ENCODE measurements at regions not wholly inside any gene's neighbourhood (a gene's known extent, or its start where the extent isn't known, plus 50 kb on each side); places are given as distances from the start of the nearest gene placed in this dataset.
A peak's percentile ranks its signal among the peaks of the same experiment; 100 is the strongest.
"Not testable (repeated sequence)": the region's sequence is repeated elsewhere in the genome, so short reads cannot be mapped to it uniquely, and the experiment has no call there.

DNA sequence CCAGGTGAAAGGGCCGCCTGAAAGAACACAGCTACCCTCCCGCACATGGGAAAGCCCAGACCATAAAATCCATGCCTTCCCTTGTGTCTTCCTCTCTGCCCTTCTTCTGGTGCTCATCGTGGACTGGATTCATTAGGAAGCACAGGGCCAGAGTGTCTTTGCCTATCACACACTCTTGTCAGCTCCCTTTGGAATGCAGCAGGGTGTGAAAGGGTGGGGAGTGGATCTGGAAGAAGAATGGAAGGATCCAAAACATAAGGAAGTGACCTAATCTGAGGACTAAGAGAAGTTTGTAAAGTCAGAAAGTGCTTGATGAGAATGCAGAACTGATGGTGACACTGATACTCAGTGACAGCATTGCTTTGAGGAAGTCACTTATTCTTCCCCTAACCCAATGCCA is 1147.3 kb upstream of the GOT2 start:
- no peak for DNase-seq (ENCODE audit: low read depth)

DNA sequence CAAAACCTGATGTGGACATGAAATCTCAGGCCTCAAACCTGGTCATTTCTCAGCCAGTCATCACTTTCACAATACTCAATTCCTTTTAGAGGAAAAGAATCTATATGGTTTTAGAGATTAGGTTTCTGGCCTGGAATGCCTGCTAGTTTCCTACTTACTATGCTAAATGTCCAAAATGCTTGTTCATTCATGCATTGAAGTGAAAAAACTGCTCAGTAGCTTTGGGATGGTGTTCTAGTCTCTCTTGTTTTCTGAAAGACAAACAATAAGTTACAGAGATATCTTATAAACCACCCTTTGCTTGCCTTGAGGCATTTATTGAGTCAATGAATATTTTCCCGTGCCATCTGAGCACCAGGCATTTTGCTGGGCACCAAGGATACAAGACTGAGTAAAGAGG is 1146.5 kb upstream of the GOT2 start:
- peak; percentile 45 for DNase-seq (ENCODE audit: low read depth)

DNA sequence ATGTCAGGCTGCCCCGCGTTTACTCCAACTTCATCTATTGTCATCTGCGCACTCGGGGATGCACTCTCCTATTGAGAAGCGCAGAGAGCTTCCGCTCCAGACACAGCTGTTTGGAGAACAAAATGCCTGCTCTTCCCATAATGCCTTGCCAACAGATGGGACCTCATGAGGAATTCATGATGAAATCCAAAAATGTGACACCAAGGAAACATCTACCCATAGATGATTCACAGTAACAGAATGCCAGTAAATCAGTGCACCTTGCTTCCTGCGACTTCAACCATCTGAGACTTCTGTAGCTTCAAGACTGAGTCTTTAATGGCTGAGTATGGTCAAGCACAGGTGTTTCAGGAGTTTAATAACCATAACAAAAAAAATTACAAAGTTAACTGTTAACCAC is 1144.9 kb upstream of the GOT2 start:
- peak; percentile 47 for DNase-seq (ENCODE audit: low read depth)

DNA sequence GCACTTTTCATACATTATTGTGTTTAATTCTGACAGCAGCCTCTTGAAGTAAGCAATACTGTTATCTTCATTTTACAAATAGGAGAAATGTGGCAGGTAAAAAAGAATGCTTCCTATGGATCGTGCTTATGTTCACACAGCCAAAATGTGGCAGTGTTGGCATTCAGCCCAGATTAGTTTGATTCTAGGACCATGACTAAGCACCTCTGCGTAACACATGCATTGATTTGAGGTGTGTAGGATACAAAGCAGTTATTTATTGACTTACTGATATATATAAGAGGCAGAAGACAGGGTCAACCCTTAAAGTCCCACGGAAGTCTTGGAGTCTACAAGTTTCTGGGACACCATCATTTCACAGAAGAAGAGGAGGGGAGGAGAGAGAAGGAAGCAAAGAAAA is 1144.4 kb upstream of the GOT2 start:
- DNase-seq (ENCODE audit: low read depth), result peak; percentile 79

DNA sequence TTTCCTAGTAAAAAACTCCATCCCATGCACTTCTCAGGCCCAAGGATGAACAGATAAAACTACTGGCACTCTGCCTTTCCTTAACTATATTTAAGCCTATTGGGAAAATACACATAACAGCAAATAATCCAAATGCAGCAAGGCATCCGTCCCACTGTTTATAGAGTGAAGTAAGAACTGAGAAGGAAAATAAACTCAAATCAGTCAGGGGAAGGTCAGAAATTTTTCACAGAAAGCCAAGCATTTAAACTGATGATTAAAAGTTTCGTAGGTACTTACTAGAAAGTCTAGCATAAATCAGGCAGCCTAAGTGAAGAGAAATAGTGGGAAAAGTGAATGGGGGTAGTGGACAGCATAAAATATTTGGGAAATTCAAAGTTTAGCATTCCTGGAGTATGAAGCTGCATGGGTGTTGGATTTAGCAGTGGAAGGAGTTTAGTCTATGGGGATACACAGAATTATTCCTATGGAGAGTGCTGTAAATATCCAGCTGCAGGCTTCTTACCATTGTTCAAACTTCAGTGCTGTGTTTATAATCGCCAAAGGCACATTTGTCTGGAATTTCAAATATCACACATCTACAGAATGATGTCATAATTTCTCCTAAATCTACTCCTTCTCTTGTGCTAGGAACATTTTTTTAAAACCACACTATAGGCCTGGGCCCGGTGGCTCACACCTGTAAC is 1131.0 kb upstream of the GOT2 start:
- DNase-seq (ENCODE audit: low read depth), result peak; percentile 68

DNA sequence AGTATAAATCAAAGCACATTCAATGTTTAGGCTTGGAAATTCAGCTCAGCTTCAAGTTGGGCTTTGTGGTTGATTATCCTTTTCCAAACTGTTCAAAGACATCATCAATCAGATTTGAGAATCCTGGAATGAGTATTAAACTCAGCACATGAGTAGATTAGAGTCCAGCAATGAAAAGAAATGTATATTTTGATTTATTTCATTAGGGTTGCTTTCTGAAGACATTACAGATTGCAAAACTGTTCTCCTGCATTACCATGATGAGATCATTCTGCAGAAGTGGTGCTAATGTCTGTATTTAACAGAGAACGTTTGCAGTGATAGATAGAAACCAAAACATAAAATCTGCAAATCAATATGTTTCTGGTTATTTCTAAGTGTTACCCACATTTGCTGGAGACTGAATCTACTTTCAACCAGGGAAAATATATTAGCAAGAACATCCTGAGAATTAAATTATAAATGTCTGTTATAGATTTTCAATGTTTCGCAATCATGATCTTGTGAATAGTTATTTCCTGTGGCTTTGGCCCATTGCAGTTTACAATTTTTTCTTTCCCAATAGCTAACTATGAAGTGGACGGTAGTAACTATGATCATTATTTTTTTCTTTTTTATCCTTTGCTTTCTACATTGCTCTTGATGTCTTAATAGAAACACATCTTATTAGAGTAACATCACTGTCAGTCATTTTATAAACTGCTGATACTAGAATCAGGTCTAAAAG is 1125.7 kb upstream of the GOT2 start:
- DNase-seq (ENCODE audit: low read depth), result no peak

DNA sequence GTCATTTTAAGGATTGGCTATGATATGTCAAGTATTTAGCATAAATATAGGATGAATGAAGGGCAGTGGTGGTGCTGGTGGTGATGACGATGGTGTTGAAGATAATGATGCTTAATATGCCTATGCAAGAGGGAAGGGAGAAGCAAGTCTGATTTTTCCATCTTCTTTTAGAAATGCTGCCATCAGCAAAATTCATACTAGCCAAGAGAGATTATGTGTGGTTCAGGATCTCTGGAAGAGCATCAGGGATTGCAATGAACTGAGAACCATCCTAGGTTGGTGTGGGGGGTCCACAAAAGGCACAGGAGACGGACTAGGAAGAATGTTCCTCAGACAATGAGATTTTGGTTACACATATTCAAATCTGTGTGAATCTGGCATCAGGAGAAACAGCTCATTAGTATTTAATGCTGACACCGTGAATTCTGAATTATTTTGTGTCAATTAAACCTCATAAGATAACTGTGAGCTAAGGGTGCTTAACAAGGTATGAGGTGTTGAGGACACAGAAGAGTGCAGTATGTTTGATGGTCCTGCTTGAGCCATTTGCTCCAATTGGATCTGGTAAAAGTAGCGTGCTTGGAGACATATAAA is 1120.8 kb upstream of the GOT2 start:
- no peak for DNase-seq (ENCODE audit: low read depth)

DNA sequence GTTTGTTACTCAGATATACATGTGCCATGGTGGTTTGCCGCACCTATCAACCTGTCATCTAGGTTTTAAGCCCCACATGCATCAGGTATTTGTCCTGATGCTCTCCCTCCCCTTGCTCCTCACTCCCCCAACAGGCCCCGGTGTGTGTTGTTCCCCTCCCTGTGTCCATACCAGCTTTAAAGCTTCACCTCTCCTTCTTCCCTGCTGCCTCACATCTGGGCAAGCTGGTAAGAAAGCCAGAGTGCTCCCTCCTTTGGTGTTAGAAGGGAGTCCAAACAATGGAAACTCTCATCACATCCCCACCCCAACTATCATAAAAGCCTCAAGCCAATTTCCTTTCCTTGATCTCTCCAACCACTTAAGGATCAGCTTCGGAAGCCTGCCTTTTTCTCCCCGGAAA is 1115.6 kb upstream of the GOT2 start:
- no peak for DNase-seq (ENCODE audit: low read depth)

DNA sequence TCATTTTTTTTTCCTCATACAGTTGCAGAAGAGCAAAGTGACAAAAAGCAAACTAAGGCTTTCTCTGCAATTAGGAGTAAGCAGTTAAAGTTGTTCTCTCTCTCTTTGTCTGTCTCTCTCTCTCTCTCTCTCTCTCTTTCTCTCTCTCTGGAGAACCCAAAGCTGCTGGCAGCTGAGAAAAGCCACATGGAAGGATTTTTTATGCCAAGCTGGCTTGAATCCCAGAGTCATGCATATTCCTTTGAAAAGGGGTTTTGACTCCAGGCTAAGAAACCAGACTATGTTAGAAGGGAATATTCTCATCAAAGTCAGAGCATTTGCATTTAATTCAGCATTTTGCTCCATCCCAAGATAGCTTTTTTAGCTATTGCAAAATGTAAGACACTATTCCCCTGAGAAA is 1114.2 kb upstream of the GOT2 start:
- DNase-seq (ENCODE audit: low read depth), result peak; percentile 66

DNA sequence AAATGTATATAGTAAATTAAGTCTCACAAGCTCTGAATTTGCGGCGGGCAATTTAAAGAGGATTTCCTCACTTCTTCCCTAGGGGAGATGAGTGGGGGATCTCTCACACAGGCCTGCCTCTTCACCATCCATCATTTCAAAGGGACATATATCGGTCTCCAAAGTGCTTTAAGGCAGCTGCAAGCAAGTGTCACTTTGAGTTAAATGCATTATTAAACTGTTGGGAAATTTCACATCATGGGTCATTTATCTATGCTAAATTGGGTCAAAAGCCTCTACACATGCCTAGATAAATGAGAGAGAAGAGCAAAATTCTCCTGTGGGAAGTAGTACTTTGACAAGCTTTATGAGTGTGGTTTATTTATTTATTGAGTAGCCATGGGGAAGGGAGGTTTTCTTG is 1106.1 kb upstream of the GOT2 start:
- peak; percentile 17 for DNase-seq (ENCODE audit: low read depth)

DNA sequence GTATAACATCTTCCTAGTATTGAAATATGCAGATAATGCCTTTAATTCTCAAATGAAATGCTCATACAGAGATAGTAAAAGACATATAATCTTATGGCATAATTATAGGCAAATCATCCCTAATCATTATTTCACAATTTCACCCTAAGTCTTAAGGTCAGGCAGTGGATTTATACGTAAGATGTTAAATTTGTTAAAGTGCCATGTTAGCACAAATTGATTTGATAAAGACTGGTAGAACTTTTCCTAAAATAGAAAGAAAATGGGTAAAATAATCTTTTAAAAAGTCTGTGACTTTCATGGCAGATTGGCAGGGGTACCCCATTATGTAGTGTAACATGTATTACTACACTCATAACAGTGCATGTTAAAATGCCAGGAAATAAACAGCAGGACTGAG is 1092.7 kb upstream of the GOT2 start:
- DNase-seq (ENCODE audit: low read depth), result no peak

DNA sequence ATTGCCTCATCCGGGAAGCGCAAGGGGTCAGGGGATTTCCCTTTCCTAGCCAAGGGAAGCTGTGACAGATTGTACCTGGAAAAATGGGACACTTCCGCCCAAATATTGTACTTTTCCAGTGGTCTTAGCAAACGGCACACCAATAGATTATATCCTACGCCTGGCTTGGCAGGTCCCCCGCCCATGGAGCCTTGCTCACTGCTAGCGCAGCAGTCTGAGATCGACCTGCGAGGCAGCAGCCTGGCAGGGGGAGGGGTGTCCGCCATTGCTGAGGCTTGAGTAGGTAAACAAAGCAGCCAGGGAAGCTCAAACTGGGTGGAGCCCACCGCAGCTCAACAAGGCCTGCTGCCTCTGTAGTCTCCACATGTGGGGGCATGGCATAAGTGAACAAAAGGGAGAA is 1075.4 kb upstream of the GOT2 start:
- DNase-seq (ENCODE audit: low read depth), result not testable (repeated sequence)

DNA sequence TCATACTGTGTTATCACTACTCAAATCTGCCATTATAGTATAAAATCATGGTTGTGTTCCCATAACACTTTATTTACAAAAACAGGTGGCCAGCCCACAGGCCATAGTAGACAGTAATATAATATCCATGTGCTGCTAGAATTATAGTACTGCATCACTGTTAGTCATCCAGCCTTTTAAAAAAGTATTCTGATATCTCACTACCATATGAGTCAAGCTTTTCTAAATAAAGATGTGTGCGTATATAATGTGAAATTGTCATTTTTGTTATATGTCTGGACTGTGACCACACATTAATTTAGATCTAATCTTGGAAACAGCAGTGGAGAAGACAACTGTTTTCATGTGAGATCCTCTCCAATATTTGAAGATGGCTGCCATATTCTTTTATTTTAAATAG is 1049.1 kb upstream of the GOT2 start:
- DNase-seq (ENCODE audit: low read depth), result peak; percentile 71

DNA sequence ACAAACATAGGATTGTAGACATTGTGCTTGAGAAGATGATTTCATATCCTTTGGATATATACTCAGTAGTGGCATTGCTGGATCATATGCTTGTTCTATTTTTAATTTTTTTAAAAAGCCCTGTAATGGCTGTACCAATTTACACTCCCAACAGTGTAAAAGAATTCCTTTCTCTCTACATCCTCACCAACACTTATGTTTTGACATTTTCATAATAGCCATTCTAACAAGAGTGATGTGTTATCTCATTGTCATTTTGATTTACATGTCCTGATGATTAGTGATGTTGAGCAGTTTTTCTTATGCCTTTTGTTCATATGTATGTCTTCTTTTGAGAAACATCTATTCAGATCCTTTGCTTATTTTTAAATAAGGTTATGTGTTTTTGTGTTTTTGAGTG is 1039.2 kb upstream of the GOT2 start:
- DNase-seq (ENCODE audit: low read depth), result no peak

DNA sequence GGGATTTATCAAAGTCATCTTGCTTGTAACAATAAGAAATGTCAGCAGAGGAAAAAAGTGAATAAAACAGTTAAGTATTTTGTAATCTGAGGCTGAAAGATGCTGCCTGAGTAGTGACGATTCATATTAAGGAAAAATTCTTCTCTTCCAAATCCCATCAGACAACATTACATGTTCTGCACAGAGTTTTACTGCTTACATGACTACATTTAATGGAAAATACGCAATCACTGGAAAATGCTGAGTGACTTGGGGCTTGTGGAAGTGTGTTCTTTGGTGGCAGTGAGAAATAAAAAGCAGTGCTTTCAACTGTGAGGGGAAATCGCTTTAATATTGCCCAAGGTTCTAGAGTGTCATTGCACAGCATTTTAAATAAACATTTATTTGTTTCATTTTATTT is 1025.2 kb upstream of the GOT2 start:
- DNase-seq (ENCODE audit: low read depth), result no peak

DNA sequence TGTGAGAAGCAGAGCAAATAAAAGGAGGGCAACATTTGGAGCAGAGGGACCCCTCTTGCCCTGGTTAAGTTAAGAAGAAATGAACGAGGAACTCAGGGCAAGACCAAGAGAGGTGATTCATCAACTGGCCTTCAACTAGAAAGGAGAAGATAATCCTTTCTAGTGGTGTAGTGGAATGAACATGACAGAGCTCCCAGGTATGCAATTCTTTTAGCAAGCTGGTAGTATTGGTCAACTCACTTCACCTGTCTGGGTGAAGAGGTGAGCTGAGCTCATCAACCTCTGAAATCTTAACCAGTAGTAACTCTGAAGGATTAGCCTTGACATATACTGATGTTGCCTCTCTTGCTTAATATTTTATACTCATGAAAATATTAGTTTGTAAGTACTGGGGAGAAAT is 1024.7 kb upstream of the GOT2 start:
- peak; percentile 65 for DNase-seq (ENCODE audit: low read depth)

DNA sequence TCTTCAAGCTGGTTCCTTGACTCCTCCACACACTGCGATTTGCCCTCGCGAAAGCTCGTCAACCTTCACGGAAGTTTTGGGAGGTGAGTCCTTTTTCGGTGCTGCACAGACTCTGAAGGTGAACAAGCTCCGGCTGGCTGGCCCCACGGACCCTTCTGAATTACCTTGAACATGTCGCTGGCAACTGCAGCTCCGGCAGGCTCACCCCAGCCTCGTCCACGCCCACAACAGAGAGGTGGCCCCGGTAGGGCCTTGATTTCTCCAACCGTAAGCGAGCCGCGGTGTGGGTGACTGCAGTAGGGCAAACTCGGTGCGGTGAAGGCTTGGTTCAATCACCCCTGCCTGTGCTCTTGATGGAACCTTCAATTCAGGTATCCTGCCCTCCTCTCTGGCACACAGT is 1020.7 kb upstream of the GOT2 start:
- DNase-seq (ENCODE audit: low read depth), result no peak

DNA sequence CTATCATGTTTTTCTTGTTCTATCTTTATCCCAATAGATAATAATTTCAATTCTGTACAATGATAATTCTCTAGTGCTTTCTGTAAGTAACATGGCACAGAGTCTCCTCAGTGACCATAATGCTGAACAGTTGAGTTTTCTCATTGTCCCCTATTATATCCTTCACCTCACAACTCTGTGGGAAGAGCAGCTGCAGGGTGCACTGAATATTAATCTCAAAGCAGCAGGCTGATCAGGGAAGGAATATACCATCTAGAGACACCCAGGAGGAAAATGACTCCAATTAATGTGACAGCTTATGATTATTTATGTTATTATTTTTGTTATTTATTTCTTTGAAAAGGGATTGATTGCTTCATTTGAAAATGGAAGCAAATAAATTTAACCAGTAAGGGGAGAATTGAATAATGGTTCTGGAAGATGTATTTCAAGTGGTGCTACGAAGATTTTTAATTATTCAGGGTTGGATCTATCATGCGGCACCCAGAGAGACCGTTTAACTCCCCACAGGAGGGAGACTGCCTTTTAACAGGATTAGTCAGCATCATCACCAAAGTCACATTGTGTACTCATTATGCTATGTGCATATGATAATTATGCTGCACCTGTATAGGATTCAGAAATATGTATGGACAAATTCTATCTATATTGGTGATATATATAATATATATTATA is 1015.7 kb upstream of the GOT2 start:
- no peak for DNase-seq (ENCODE audit: low read depth)

DNA sequence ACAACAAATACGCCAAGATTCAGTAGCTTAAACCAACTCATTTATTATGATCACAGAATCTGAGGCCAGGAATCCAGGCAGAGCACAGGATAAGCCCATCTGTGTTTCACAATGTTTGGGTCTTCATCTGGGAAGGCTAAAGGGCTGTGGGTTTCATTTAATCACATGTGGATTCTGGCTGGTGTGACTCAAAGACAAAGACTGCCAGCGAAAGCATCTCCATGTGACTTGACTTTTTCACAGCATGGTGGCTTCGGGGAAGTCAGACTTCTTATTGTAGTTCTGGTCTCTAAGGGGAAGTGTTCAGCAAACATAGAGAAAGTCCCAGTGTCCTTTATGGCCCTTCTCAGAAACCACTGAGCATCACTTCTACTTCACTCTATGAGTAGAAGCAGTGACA is 1014.4 kb upstream of the GOT2 start:
- DNase-seq (ENCODE audit: low read depth), result no peak

DNA sequence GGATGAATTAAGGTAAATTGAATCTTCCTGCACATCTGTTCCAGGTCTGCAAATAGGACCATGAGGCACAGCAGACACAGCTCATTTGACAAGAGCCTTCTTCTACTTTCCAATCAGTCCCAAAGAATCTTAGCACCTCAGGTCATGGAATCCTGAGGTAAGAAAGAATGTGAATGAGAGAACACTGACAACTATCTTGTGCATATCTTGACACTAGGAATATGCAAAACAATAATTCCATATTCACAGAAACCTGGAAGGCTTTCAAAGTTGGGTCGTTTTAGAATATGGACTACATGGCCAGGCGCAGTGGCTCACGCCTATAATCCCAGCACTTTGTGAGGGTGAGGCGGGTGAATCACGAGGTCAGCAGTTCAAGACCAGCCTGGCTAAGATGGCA is 1009.4 kb upstream of the GOT2 start:
- no peak for DNase-seq (ENCODE audit: low read depth)

DNA sequence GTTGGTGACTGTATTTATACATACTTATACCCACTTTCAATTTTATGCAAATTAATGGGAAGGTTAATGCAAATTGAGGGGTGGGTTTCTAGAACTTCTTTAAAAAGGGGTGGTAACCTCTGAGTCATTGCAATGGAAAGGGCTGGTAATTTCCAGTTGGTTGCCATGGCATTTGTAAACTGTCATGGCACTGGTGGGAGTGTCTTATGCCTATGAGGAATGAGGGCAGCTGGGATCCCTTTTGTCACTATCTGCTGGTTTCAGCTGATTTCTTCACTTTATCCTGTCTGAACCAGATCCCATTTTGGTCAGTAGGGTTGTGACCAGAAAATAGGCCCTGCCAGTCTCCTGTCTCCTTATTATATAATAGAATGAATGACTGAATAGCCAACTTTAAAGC is 1006.7 kb upstream of the GOT2 start:
- peak; percentile 3 for DNase-seq (ENCODE audit: low read depth)

DNA sequence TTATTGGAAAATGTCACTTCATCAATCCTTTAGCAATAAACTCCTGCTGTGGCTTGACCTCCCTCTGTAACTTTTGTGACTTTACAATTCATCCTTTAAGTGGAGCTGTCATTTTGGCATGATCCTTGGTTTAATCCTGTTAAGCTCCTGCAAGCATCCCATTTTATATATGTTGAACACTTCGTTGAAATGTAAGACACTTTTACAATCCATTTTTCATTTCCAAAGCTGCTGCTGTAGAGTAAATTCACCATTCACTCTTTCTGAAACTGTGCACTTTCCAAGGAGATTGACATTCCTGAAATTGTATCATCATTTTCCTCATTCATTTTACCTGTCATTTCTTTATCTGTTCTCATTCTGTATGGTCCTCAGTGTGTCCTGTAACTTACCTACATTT is 1003.2 kb upstream of the GOT2 start:
- no peak for DNase-seq (ENCODE audit: low read depth)

DNA sequence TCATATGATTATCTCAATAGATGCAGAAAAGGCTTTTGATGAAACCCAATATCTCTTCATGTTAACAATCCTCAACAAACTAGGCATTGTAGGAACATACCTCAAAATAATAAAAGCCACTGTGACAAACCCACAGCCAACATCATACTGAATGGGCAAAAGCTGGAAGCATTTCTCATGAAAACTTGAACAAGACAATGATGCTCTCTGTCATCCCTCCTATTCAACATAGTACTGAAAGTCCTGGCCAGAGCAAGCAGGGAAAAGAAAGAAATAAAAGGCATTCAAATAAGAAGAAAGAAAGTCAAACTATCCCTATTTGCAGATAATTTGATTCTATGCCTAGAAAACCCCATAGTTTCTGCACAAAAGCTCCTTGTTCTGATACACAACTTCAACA is 999.2 kb upstream of the GOT2 start:
- DNase-seq (ENCODE audit: low read depth), result no peak

Measured in M059J (cell line).